H1 (cell line): ENCODE measurements at regions not wholly inside any gene's neighbourhood (a gene's known extent, or its start where the extent isn't known, plus 50 kb on each side); places are given as distances from the start of the nearest gene placed in this dataset.

Experiments
- CTCF ChIA-PET: fragments of 300-600 bp; sonication (Branson Sonifier 250); formaldehyde crosslinking; loops from one replicate; lab custom pipeline; 2021; ENCODE audit not compliant: partially characterized antibody; lab: Charles Lee
- POLR2A ChIA-PET: fragments of 300-600 bp; sonication (Branson Sonifier 250); formaldehyde crosslinking; loops from one replicate; lab custom pipeline; 2021; ENCODE audit warnings: inconsistent platforms; ENCODE audit not compliant: partially characterized antibody; lab: Charles Lee
- DNase-seq, 2 experiments: peaks; one replicate each; pipeline versions ENCODE4 v3.0.0 to v3.0.0-alpha.2; 2010 to 2022; ENCODE audit warnings: low spot score in 2 of 2, low read depth in 1 of 2, mixed read lengths in 1 of 2
- FAIRE-seq: peaks from 2 replicates; lab custom pipeline; 2011; peaks lifted over from hg19 to GRCh38; lab: Jason Lieb, UNC
- H2AFZ ChIP-seq: 2 replicates; pipeline ENCODE4 v1.8.1; 2012; ENCODE audit warnings: low read length, inconsistent platforms
- H2AK5ac ChIP-seq: 2 replicates; pipeline ENCODE4 v1.6.1; 2013; ENCODE audit warnings: low read depth, low read length
- H2BK120ac ChIP-seq: replicated peaks from 2 replicates; pipeline ENCODE3; 2013; ENCODE audit warnings: low read depth, low read length, inconsistent platforms
- H2BK12ac ChIP-seq: 2 replicates; pipeline ENCODE4 v1.6.1; 2013; ENCODE audit warnings: low read depth, low read length
- H2BK15ac ChIP-seq: 2 replicates; pipeline ENCODE4 v1.6.1; 2013; ENCODE audit warnings: low read length
- H2BK20ac ChIP-seq: 2 replicates; pipeline ENCODE4 v1.6.1; 2013; ENCODE audit warnings: low read length
- H2BK5ac ChIP-seq: 2 replicates; pipeline ENCODE4 v1.6.1; 2013; ENCODE audit warnings: low read depth, low read length
- H3K14ac ChIP-seq: 2 replicates; pipeline ENCODE4 v1.6.1; 2013; ENCODE audit warnings: inconsistent platforms; ENCODE audit not compliant: insufficient read length
- H3K18ac ChIP-seq: 2 replicates; pipeline ENCODE4 v1.6.1; 2013; ENCODE audit warnings: low read length; ENCODE audit errors: extremely low read depth
- H3K23ac ChIP-seq: 2 replicates; pipeline ENCODE4 v1.6.1; 2013; ENCODE audit warnings: inconsistent platforms; ENCODE audit not compliant: insufficient read length
- H3K23me2 ChIP-seq: 2 replicates; pipeline ENCODE4 v1.6.1; 2013; ENCODE audit warnings: low read depth, low read length
- H3K27ac ChIP-seq: 2 replicates; pipeline ENCODE4 v1.6.1; 2011; ENCODE audit warnings: low read depth, low read length, inconsistent platforms
- H3K27me3 ChIP-seq, 4 experiments: replicated peaks in 1 of 4; 1 replicate in 1 of 4; 2 replicates in 3 of 4; pipeline versions ENCODE4 v1.6.1 to v1.8.1; 2011 to 2013; ENCODE audit warnings: low read length in 3 of 4, mild to moderate bottlenecking in 3 of 4, inconsistent platforms in 2 of 4, mixed read lengths in 2 of 4, moderate library complexity in 1 of 4; ENCODE audit not compliant: control insufficient read depth in 3 of 4, insufficient read depth in 3 of 4; ENCODE audit errors: extremely low read depth in 1 of 4
- H3K36me3 ChIP-seq, 4 experiments: 2 replicates each; pipeline versions ENCODE4 v1.6.1 to v1.8.1; 2011 to 2013; ENCODE audit warnings: mild to moderate bottlenecking in 4 of 4, low read length in 3 of 4, moderate library complexity in 2 of 4, control low read depth in 1 of 4, inconsistent platforms in 1 of 4; ENCODE audit not compliant: insufficient read depth in 4 of 4, control insufficient read depth in 2 of 4
- H3K4ac ChIP-seq: replicated peaks from 2 replicates; pipeline ENCODE3; 2013; ENCODE audit warnings: low read length, low read depth, mixed read lengths, inconsistent platforms; ENCODE audit not compliant: insufficient read length
- H3K4me1 ChIP-seq, 4 experiments: replicated peaks in 1 of 4; 1 replicate in 1 of 4; 2 replicates in 3 of 4; pipeline versions ENCODE4 v1.6.1 to v1.8.1; 2011 to 2013; ENCODE audit warnings: low read length in 3 of 4, inconsistent platforms in 2 of 4, mixed read lengths in 1 of 4; ENCODE audit not compliant: insufficient read depth in 4 of 4, control insufficient read depth in 3 of 4
- H3K4me2 ChIP-seq, 2 experiments: 2 replicates each; pipeline versions ENCODE4 v1.6.1 to v1.8.1; 2011 to 2013; ENCODE audit warnings: low read depth in 2 of 2, low read length in 2 of 2, control low read depth in 1 of 2, inconsistent platforms in 1 of 2, mild to moderate bottlenecking in 1 of 2; ENCODE audit not compliant: insufficient read depth in 1 of 2
- H3K4me3 ChIP-seq, 4 experiments: fragments of 200-600, 300-600 bp in 1 of 4; sonication (generic), shearing (Covaris generic), sonication (Bioruptor Twin) in 1 of 4; 2 replicates each; pipeline versions ENCODE4 v1.5.1 to v1.8.1; 2011 to 2016; ENCODE audit warnings: low read length in 4 of 4, low read depth in 3 of 4, control low read depth in 2 of 4, inconsistent platforms in 2 of 4, mild to moderate bottlenecking in 2 of 4, mixed read lengths in 1 of 4, moderate library complexity in 1 of 4; ENCODE audit not compliant: insufficient read depth in 2 of 4; ENCODE audit errors: extremely low read depth in 1 of 4
- H3K56ac ChIP-seq: replicated peaks from 2 replicates; pipeline ENCODE3; 2013; ENCODE audit warnings: low read depth, mild to moderate bottlenecking, mixed read lengths, low read length, inconsistent platforms; ENCODE audit not compliant: insufficient read length
- H3K79me1 ChIP-seq: 2 replicates; pipeline ENCODE4 v1.6.1; 2013; ENCODE audit warnings: low read depth, low read length, control low read depth
- H3K79me2 ChIP-seq, 2 experiments: 2 replicates each; pipeline versions ENCODE4 v1.6.1 to v1.8.1; 2012 to 2013; ENCODE audit warnings: low read length in 2 of 2, mild to moderate bottlenecking in 2 of 2, inconsistent platforms in 1 of 2; ENCODE audit not compliant: insufficient read depth in 2 of 2, control insufficient read depth in 1 of 2
- H3K9ac ChIP-seq, 4 experiments: replicated peaks in 1 of 4; 1 replicate in 1 of 4; 2 replicates in 3 of 4; pipeline versions ENCODE4 v1.6.1 to v1.8.1; 2011 to 2013; ENCODE audit warnings: low read depth in 3 of 4, low read length in 3 of 4, control low read depth in 2 of 4, mild to moderate bottlenecking in 2 of 4, moderate library complexity in 2 of 4, inconsistent platforms in 1 of 4; ENCODE audit errors: extremely low read depth in 1 of 4
- H3K9me3 ChIP-seq, 2 experiments: 2 replicates each; pipeline versions ENCODE4 v1.6.1 to v1.8.1; 2012 to 2013; ENCODE audit warnings: mild to moderate bottlenecking in 2 of 2, moderate library complexity in 2 of 2, control low read depth in 1 of 2, inconsistent platforms in 1 of 2, low read depth in 1 of 2, low read length in 1 of 2, mixed read lengths in 1 of 2; ENCODE audit not compliant: insufficient read depth in 2 of 2
- H4K20me1 ChIP-seq, 2 experiments: replicated peaks in 1 of 2; 2 replicates each; pipeline versions ENCODE3 to v1.8.1; 2011 to 2013; ENCODE audit warnings: inconsistent platforms in 2 of 2, low read length in 2 of 2, mild to moderate bottlenecking in 1 of 2; ENCODE audit not compliant: insufficient read depth in 2 of 2, control insufficient read depth in 1 of 2
- H4K5ac ChIP-seq: 2 replicates; pipeline ENCODE4 v1.6.1; 2013; ENCODE audit warnings: low read length, low read depth, mixed read lengths, inconsistent platforms; ENCODE audit not compliant: insufficient read length
- H4K8ac ChIP-seq: 2 replicates; pipeline ENCODE4 v1.8.0; 2013; ENCODE audit warnings: mild to moderate bottlenecking, moderate library complexity, low read length, inconsistent platforms; ENCODE audit not compliant: insufficient read depth; ENCODE audit errors: extremely low read depth
- H4K91ac ChIP-seq: replicated peaks from 2 replicates; pipeline ENCODE3; 2013; ENCODE audit warnings: low read length, mixed read lengths, inconsistent platforms; ENCODE audit not compliant: insufficient read length
- WGBS, 2 experiments: shearing (Covaris generic) in 1 of 2; methylation state at CpG; one replicate each; pipeline versions ENCODE4 v1.1.6 to v1.1.7; 2013 to 2015; ENCODE audit warnings: low lambda C conversion rate in 2 of 2, mixed read lengths in 2 of 2, inconsistent platforms in 1 of 2, low coverage in 1 of 2, missing lambda C conversion rate in 1 of 2; ENCODE audit not compliant: insufficient replicate concordance in 2 of 2, insufficient coverage in 1 of 2, insufficient read length in 1 of 2; ENCODE audit errors: extremely low coverage in 1 of 2, missing lambda C conversion rate in 1 of 2; 5-methylcytosine and 5-hydroxymethylcytosine counted together

- WGBS, 2 experiments = 31% methylated on average over 7 of the region's 7 CpGs; no CpG with 5 or more reads in 1 of the 2 experiments
- Histone ChIP-seq H3K23me2 (no peaks in the 10 kb centered on the region), H4K5ac (no peak overlapping the region), H3K4me1 (peaks cover 5 to 15% (median 11%) of the 10 kb centered on the region in 4 experiments; a peak in 6 of 7 replicates), H3K79me1 (no peaks in the 10 kb centered on the region), H2BK120ac (peak overlapping the region; percentile 75), H3K9me3 (peaks cover 33 to 37% of the 10 kb centered on the region in 2 experiments), H4K20me1 (no peaks in the 10 kb centered on the region), H3K27ac (no peak overlapping the region; the same call in 1 of the 2 replicates), H3K14ac (no peak overlapping the region), H2AFZ (no peak overlapping the region), H3K4ac (no peak overlapping the region), H3K36me3 (peaks cover 0 to 11% (median 0%) of the 10 kb centered on the region in 4 experiments; a peak in 2 of 8 replicates), H4K8ac (no peak overlapping the region), H3K56ac (no peak overlapping the region), H3K27me3 (no peaks in the 10 kb centered on the region; a peak in 1 of 7 replicates), H3K23ac (no peak overlapping the region), H2BK5ac (no peak overlapping the region; the same call in 1 of the 2 replicates), H2BK20ac (no peak overlapping the region; the same call in 1 of the 2 replicates), H3K4me3 (peak overlapping the region in 1 of 4 experiments; percentile 0; a peak in 1 of 8 replicates), H3K79me2 (no peaks in the 10 kb centered on the region), H4K91ac (no peak overlapping the region), H3K18ac (no peak overlapping the region), H2BK12ac (0 out of 2 replicates have a peak overlapping the region, but pooled peaks have one; percentile 32), H2BK15ac (no peak overlapping the region), H2AK5ac (no peak overlapping the region), H3K9ac (no peak overlapping the region), H3K4me2 (peak overlapping the region; percentile 7 to 45; a peak in 2 of 4 replicates)
- CTCF ChIA-PET = interaction anchor here (0.9 to 3.2 kb wide), 9 partner anchors 9 to 195 kb away, joined by 3 to 9 read pairs (median 3); no protein-coding TSS in a partner anchor
- POLR2A ChIA-PET = interaction anchor here (0.9 to 2.0 kb wide), 8 partner anchors 11 to 191 kb away, joined by 3 to 9 read pairs (median 4); partner anchors contain the start of gene CD24
- FAIRE-seq = peak; percentile 90
- peak in 1 of 2 experiments; percentile 33 for DNase-seq
Measured at GRCh38 chr6:106804346-106805335, 169.9 kb downstream of the CD24 start.
